Transverse colon (tissue), 3 donors: ENCODE measurements at regions not wholly inside any gene's neighbourhood (a gene's known extent, or its start where the extent isn't known, plus 50 kb on each side); places are given as distances from the start of the nearest gene placed in this dataset.

Source experiments
- EP300 ChIP-seq: sonication (generic); formaldehyde crosslinking; IDR thresholded peaks from one replicate; pipeline ENCODE4 v1.6.1; 2017; ENCODE audit warnings: antibody characterized with exemption, low read depth
- TF ChIP-seq, protein P1 (sequence below), 5 experiments: fragments of 200-600 bp in 3 of 5; fragments of 450-650 bp in 2 of 5; sonication (generic) in 3 of 5; IDR thresholded peaks; 1 replicate in 2 of 5; 2 replicates in 3 of 5; pipeline ENCODE4 v1.5.1; 2016 to 2017; ENCODE audit warnings: antibody characterized with exemption in 5 of 5, inconsistent platforms in 3 of 5, mild to moderate bottlenecking in 2 of 5, moderate library complexity in 1 of 5

DNA sequence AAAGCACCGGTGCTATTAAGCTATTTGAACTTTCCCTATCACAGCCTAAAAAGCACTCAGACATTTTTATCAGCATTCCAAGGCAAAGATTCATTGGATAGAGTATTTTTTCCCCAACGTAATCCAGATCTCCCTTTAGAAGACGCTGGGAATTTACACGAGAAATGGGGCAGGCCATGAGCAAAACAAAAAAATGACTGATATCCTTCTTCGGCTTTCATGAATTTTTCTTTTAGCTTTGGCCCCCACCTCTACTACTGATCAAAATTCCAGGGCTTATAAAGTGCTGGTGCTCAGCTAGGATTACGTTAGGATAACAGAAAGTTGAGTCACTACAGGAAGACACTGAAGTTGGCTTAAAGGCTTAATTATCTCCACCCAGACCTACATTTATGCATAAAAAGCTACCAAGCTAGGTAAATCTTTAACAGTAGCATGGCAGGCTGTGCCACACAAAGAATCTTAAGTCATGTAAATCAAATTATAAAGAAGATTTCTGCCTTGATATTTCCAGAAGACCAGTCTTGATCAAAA lies 418.5 kb upstream of the BTBD3 start:
- TF ChIP-seq, protein P1, sequence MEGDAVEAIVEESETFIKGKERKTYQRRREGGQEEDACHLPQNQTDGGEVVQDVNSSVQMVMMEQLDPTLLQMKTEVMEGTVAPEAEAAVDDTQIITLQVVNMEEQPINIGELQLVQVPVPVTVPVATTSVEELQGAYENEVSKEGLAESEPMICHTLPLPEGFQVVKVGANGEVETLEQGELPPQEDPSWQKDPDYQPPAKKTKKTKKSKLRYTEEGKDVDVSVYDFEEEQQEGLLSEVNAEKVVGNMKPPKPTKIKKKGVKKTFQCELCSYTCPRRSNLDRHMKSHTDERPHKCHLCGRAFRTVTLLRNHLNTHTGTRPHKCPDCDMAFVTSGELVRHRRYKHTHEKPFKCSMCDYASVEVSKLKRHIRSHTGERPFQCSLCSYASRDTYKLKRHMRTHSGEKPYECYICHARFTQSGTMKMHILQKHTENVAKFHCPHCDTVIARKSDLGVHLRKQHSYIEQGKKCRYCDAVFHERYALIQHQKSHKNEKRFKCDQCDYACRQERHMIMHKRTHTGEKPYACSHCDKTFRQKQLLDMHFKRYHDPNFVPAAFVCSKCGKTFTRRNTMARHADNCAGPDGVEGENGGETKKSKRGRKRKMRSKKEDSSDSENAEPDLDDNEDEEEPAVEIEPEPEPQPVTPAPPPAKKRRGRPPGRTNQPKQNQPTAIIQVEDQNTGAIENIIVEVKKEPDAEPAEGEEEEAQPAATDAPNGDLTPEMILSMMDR (IDR thresholded peaks at IDR 0.05), result no peak
- TF ChIP-seq EP300, result no peak
